AG09319 (cell line): ENCODE measurements at regions not wholly inside any gene's neighbourhood (a gene's known extent, or its start where the extent isn't known, plus 50 kb on each side); places are given as distances from the start of the nearest gene placed in this dataset.
"Not testable (repeated sequence)": the region's sequence is repeated elsewhere in the genome, so short reads cannot be mapped to it uniquely, and the experiment has no call there.

ENCODE experiments used
- DNase-seq: peaks from one replicate; pipeline ENCODE4 v3.0.0-alpha.2; 2010; ENCODE audit warnings: low read depth; ENCODE audit errors: extremely low read depth
- TF ChIP-seq, protein P1 (sequence below): IDR thresholded peaks from 2 replicates; pipeline ENCODE4 v1.5.1; 2011; ENCODE audit warnings: low read depth, mild to moderate bottlenecking, inconsistent platforms, low read length, moderate library complexity

DNA sequence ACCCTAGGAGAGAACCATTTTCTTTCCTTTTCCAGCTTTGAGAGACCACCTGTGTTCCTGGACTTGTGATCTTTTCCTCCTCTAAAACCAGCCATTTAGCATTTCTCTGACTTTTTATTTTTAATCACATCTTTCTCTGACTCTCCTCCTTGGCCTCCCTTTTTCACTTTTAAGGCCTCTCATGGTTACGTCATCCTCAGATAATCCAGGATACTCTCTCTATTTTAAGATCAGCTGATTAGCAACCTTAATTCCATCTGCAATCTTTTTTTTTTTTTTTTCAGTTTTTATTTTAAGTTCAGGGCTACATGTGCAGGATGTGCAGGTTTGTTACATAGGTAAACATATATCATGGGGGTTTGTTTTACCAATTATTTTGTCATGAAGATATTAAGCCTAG, 54.0 kb downstream of the RFPL4B start:
- no peak for DNase-seq

DNA sequence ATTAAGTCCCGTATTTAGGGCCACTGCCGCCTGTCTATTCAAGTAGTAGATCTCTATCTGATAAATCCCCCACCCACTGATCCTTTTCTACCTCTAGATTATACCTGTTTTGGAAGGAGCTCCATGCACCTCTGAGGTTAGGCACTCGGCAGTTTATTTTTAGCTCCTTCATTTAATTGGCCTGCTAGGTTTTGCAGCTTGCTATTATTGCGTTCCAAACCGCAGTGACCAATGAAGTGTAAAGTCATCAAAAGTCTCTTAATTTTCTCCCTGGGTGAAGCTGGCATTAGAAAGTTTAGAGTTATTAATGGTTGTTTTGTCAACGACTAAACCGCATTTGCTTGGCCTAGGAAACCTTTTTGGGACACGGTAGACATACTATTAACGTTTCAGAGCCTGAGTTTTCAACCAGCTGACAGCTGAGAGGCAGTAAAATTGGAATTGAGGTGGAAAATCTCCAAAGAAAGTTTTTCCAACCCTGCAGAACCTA, 60.0 kb downstream of the RFPL4B start:
- no peak for DNase-seq
- TF ChIP-seq, protein P1, sequence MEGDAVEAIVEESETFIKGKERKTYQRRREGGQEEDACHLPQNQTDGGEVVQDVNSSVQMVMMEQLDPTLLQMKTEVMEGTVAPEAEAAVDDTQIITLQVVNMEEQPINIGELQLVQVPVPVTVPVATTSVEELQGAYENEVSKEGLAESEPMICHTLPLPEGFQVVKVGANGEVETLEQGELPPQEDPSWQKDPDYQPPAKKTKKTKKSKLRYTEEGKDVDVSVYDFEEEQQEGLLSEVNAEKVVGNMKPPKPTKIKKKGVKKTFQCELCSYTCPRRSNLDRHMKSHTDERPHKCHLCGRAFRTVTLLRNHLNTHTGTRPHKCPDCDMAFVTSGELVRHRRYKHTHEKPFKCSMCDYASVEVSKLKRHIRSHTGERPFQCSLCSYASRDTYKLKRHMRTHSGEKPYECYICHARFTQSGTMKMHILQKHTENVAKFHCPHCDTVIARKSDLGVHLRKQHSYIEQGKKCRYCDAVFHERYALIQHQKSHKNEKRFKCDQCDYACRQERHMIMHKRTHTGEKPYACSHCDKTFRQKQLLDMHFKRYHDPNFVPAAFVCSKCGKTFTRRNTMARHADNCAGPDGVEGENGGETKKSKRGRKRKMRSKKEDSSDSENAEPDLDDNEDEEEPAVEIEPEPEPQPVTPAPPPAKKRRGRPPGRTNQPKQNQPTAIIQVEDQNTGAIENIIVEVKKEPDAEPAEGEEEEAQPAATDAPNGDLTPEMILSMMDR: no peak

More for the DNA sequence above, 54.0 kb downstream of the RFPL4B start:
- TF ChIP-seq, protein P1: no peak

DNA sequence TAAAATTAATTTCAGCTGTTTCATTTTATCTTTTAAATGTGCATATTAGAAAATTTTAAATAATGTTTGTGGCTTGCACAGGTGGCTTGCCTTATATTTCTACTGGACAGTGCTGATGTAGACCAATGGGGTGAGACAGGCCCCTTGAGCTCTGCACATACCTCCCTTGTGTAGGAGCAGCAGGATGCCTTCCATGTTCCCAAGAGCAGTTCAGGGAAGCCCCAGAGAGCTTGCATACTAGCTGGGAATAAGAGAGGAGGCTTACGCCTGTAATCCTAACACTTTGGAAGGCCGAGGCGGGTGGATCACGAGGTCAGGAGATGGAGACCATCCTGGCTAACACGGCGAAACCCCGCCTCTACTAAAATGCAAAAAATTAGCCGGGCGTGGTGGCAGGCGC, 61.4 kb downstream of the RFPL4B start:
- no peak for DNase-seq
- TF ChIP-seq, protein P1: no peak

DNA sequence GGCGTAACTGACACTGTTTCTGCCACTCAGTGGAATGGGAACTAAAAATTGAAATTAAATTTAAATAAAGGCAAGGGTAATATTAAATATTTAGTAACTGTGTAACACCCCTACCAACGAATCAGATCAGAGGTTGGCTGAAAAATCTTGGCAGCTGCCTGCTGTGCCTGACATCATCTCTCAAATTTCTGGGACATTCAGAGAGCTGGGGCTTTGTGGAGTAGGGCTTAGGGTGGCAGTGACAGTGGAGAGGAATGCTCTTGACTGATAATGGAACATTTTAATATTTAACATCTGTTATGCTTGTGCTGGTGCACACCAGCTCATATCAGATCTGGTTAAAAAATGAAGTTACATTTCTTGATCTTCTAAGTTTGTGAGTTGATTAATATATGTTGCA, 62.2 kb downstream of the RFPL4B start:
- TF ChIP-seq, protein P1: no peak
- no peak for DNase-seq

DNA sequence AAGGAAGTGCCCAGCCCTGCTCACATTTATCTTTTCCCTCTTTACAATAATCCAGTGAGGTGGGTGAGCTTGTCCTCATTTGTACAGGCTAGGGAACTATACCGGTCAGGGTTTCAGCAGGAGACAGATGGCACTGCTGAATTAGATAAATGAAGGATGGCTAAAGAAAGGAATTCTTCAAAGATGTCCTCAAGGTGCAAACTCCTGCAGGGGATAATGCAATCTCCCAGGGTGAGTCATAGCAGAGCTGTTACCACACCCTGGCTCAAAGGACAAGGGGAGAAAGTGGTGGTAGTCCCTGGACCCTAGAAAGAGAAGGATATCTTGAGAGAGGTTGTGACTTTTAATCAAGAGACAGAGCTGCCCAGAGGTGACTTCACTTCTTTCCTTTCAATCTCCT, 66.7 kb downstream of the RFPL4B start:
- TF ChIP-seq, protein P1: no peak
- no peak for DNase-seq

DNA sequence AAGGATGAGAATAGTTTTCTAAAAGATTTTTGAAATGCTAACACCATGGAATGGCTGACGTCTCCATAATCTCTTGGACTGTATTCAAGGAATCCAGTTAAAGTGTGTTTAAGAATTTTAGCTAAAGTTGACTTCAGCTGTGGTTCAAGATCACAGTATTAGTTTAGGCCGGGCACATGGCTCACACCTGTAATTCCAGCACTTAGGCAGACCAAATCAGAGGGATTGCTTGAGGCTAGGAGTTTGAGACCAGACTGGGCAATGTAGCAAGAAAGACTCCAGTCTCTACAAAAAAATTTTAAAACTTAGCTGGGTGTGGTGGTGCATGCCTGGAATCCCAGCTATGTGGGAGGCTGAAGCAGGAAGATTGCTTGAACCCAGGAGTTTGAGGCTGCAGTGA, 68.2 kb downstream of the RFPL4B start:
- TF ChIP-seq, protein P1: no peak
- DNase-seq: no peak

DNA sequence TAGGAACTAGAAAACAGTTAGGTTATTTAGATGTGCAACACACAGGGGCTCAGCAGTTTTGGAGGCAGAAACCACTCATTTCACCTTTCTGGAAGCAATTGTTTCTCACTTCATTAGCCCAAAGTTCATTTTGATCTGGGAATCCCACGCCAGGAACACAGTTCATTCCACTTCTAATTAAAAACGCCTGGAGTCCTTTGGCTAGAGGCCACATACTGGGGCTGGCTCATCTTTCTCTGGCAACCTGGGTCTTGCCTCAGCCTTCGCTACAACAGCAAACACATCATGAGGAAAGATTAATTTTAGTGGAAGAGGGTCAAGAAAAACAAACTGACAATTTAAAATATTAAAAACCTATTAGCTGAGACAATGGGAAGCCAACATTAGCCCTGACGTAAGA, 69.7 kb downstream of the RFPL4B start:
- DNase-seq: peak; percentile 73
- TF ChIP-seq, protein P1: no peak

DNA sequence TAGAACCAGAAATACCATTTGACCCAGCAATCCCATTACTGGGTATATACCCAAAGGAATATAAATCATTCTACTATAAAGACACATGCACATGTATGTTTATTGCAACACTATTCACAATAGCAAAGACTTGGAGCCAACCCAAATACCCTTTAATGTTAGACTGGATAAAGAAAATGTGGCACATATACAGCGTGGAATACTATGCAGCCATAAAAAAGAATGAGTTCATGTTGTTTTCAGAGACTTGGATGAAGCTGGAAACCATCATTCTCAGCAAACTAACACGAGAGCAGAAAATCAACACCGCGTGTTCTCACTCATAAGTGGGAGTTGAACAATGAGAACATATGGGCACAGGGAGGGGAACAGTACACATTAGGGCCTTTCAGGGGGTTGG, 79.9 kb downstream of the RFPL4B start:
- DNase-seq: not testable (repeated sequence)
